Testis (tissue), 2 donors: ENCODE measurements at regions not wholly inside any gene's neighbourhood (a gene's known extent, or its start where the extent isn't known, plus 50 kb on each side); places are given as distances from the start of the nearest gene placed in this dataset.
A peak's percentile ranks its signal among the peaks of the same experiment; 100 is the strongest.

Experiments
- DNase-seq: peaks from one replicate; pipeline ENCODE4 v3.0.0-alpha.2; 2019
- H3K27ac ChIP-seq, 2 donors: fragments of 200-600 bp; sonication (generic); one replicate each; pipeline ENCODE4 v1.5.1; 2019
- H3K27me3 ChIP-seq: fragments of 200-600 bp; sonication (generic); one replicate; pipeline ENCODE4 v1.5.1; 2019
- H3K36me3 ChIP-seq: fragments of 200-600 bp; sonication (generic); one replicate; pipeline ENCODE4 v1.5.1; 2017; ENCODE audit warnings: low read depth; ENCODE audit errors: missing control alignments
- H3K4me1 ChIP-seq: fragments of 200-600 bp; sonication (generic); one replicate; pipeline ENCODE4 v1.5.1; 2019
- H3K4me3 ChIP-seq, 2 donors: fragments of 200-600 bp; sonication (generic); one replicate each; pipeline ENCODE4 v1.5.1; 2017 to 2019
- H3K9me3 ChIP-seq: fragments of 200-600 bp; sonication (generic); one replicate; pipeline ENCODE4 v1.5.1; 2017
- CTCF ChIP-seq, 3 experiments: fragments of 450-650 bp in 2 of 3; fragments of 200-600 bp in 1 of 3; sonication (generic) in 1 of 3; IDR thresholded peaks; one replicate each; pipeline ENCODE4 v1.5.1; 2016 to 2019; ENCODE audit warnings: antibody characterized with exemption in 3 of 3, mild to moderate bottlenecking in 2 of 3, moderate library complexity in 1 of 3
- POLR2A ChIP-seq: fragments of 450-650 bp; IDR thresholded peaks from one replicate; pipeline ENCODE4 v1.6.1; 2017; ENCODE audit warnings: antibody characterized with exemption, mild to moderate bottlenecking, moderate library complexity
- WGBS, 2 donors: methylation state at CpG; one replicate each; pipeline ENCODE4 v1.1.5; 2018; 5-methylcytosine and 5-hydroxymethylcytosine counted together
- intact Hi-C: fragments of 100-400 bp; cut with DNase I; formaldehyde crosslinking; loops from one replicate; pipeline ENCODE4 v1.15.1; 2023; ENCODE audit warnings: low total_unique reads

GRCh38 chr9:13962006-13962405, 351.9 kb downstream of the NFIB start:
- Histone ChIP-seq H3K27ac (no peak overlapping the region), H3K36me3 (no peaks in the 10 kb centered on the region), H3K4me3 (no peak overlapping the region), H3K4me1 (peaks cover 3% of the 10 kb centered on the region), H3K27me3 (no peaks in the 10 kb centered on the region), H3K9me3 (no peaks in the 10 kb centered on the region)
- peak; percentile 25 for DNase-seq
- WGBS, 2 donors: 54 to 59% methylated on average over 6 of the region's 6 CpGs
- intact Hi-C loops: no loop called here
- TF ChIP-seq POLR2A (no peak), CTCF (IDR thresholded peaks at IDR 0.05) (no peak)

GRCh38 chr9:13960011-13960765, 353.8 kb downstream of the NFIB start:
- WGBS, 2 donors: 78 to 84% methylated on average over 11 of the region's 11 CpGs
- intact Hi-C loops: no loop called here
- DNase-seq: no peak
- Histone ChIP-seq H3K36me3 (no peaks in the 10 kb centered on the region), H3K27ac (no peak overlapping the region), H3K9me3 (no peaks in the 10 kb centered on the region), H3K27me3 (no peaks in the 10 kb centered on the region), H3K4me1 (peaks cover 3% of the 10 kb centered on the region), H3K4me3 (no peak overlapping the region)
- TF ChIP-seq POLR2A (no peak), CTCF (IDR thresholded peaks at IDR 0.05) (no peak)

- Histone ChIP-seq H3K4me1 (peaks cover 3% of the 10 kb centered on the region), H3K27me3 (no peaks in the 10 kb centered on the region), H3K36me3 (no peaks in the 10 kb centered on the region), H3K9me3 (no peaks in the 10 kb centered on the region), H3K27ac (no peak overlapping the region), H3K4me3 (no peak overlapping the region)
- WGBS, 2 donors: 83 to 87% methylated on average over 1 of the region's 1 CpG
- TF ChIP-seq CTCF (IDR thresholded peaks at IDR 0.05): no peak
- no peak for TF ChIP-seq POLR2A
- no peak for DNase-seq
- intact Hi-C loops: no loop called here
These were observed 355.3 kb downstream of the NFIB start for GRCh38 chr9:13958672-13959071.

- H3K4me1 ChIP-seq: peaks cover 2% of the 10 kb centered on the region
- intact Hi-C loops: no loop called here
- no peak for DNase-seq
- H3K27me3 ChIP-seq: no peaks in the 10 kb centered on the region
- no peak for TF ChIP-seq POLR2A
- TF ChIP-seq CTCF (IDR thresholded peaks at IDR 0.05): no peak
- no peak overlapping the region for H3K27ac ChIP-seq
- WGBS, 2 donors: 31 to 42% methylated on average over 2 of the region's 2 CpGs
- no peaks in the 10 kb centered on the region for H3K36me3 ChIP-seq
- no peaks in the 10 kb centered on the region for H3K9me3 ChIP-seq
- H3K4me3 ChIP-seq: no peak overlapping the region
These were observed 356.9 kb downstream of the NFIB start for GRCh38 chr9:13957089-13957488.

DNA sequence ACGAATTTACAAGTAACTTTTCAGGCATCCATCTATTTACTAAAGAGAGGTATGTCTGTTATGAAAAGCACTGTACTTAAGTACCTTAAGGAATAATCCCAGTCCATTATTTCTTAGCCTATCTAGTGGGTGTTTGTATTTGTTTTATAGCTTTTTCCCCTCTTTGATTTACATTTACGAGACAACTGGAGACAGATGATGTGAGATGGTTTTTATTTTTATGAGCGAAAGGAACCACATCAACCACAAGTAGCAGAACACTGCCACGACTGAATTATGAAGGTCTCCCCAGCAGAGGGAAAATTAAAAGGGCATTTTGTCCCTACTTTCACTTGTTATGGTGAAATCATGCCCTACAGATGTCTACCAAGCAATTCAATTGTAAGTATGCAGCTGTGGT, 357.8 kb downstream of the NFIB start:
- Histone ChIP-seq H3K27me3 (no peaks in the 10 kb centered on the region), H3K4me1 (no peaks in the 10 kb centered on the region), H3K36me3 (no peaks in the 10 kb centered on the region), H3K9me3 (no peaks in the 10 kb centered on the region), H3K4me3 (no peak overlapping the region), H3K27ac (no peak overlapping the region)
- no peak for DNase-seq
- intact Hi-C loops: no loop called here
- 75 to 83% methylated on average over 4 of the region's 4 CpGs for WGBS, 2 donors
- TF ChIP-seq POLR2A: no peak
- no peak for TF ChIP-seq CTCF (IDR thresholded peaks at IDR 0.05)
